ENCODE measurements at regions not wholly inside any gene's neighbourhood (a gene's known extent, or its start where the extent isn't known, plus 50 kb on each side); places are given as distances from the start of the nearest gene placed in this dataset.
"Not testable (repeated sequence)": the region's sequence is repeated elsewhere in the genome, so short reads cannot be mapped to it uniquely, and the experiment has no call there.

- TF ChIP-seq, protein P1, sequence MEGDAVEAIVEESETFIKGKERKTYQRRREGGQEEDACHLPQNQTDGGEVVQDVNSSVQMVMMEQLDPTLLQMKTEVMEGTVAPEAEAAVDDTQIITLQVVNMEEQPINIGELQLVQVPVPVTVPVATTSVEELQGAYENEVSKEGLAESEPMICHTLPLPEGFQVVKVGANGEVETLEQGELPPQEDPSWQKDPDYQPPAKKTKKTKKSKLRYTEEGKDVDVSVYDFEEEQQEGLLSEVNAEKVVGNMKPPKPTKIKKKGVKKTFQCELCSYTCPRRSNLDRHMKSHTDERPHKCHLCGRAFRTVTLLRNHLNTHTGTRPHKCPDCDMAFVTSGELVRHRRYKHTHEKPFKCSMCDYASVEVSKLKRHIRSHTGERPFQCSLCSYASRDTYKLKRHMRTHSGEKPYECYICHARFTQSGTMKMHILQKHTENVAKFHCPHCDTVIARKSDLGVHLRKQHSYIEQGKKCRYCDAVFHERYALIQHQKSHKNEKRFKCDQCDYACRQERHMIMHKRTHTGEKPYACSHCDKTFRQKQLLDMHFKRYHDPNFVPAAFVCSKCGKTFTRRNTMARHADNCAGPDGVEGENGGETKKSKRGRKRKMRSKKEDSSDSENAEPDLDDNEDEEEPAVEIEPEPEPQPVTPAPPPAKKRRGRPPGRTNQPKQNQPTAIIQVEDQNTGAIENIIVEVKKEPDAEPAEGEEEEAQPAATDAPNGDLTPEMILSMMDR (IDR thresholded peaks at IDR 0.05; ENCODE audit: insufficient read depth, low read length, severe bottlenecking), result peak; percentile 77
- peak; percentile 78 for DNase-seq (ENCODE audit: low read depth)
- Histone ChIP-seq H3K36me3 (ENCODE audit: control insufficient read depth, insufficient read depth, low read length) (no peaks in the 10 kb centered on the region), H3K27me3 (ENCODE audit: control insufficient read depth, insufficient read depth, low read length) (no peaks in the 10 kb centered on the region), H3K4me3 (ENCODE audit: low read depth, low read length) (no peak overlapping the region)
- peak; percentile 23 for FAIRE-seq
Observed at GRCh38 chr6:4253604-4254231, 118.3 kb upstream of the ECI2 start.

GRCh38 chr6:4252445-4252844 lies 117.1 kb upstream of the ECI2 start:
- H3K4me3 ChIP-seq (ENCODE audit: low read depth, low read length); H3K27me3 ChIP-seq (ENCODE audit: control insufficient read depth, insufficient read depth, low read length); DNase-seq (ENCODE audit: low read depth); H3K36me3 ChIP-seq (ENCODE audit: control insufficient read depth, insufficient read depth, low read length); FAIRE-seq: not testable (repeated sequence)

GRCh38 chr6:4250645-4251044 lies 115.3 kb upstream of the ECI2 start:
- H3K36me3 ChIP-seq (ENCODE audit: control insufficient read depth, insufficient read depth, low read length), result no peaks in the 10 kb centered on the region
- H3K4me3 ChIP-seq (ENCODE audit: low read depth, low read length), result no peak overlapping the region
- DNase-seq (ENCODE audit: low read depth), result no peak
- TF ChIP-seq, protein P1 (IDR thresholded peaks at IDR 0.05; ENCODE audit: insufficient read depth, low read length, severe bottlenecking), result no peak
- no peak for FAIRE-seq
- no peaks in the 10 kb centered on the region for H3K27me3 ChIP-seq (ENCODE audit: control insufficient read depth, insufficient read depth, low read length)

GRCh38 chr6:4243832-4244231 lies 108.5 kb upstream of the ECI2 start:
- not testable (repeated sequence) for FAIRE-seq; DNase-seq (ENCODE audit: low read depth); H3K4me3 ChIP-seq (ENCODE audit: low read depth, low read length); H3K36me3 ChIP-seq (ENCODE audit: control insufficient read depth, insufficient read depth, low read length); H3K27me3 ChIP-seq (ENCODE audit: control insufficient read depth, insufficient read depth, low read length)

DNA sequence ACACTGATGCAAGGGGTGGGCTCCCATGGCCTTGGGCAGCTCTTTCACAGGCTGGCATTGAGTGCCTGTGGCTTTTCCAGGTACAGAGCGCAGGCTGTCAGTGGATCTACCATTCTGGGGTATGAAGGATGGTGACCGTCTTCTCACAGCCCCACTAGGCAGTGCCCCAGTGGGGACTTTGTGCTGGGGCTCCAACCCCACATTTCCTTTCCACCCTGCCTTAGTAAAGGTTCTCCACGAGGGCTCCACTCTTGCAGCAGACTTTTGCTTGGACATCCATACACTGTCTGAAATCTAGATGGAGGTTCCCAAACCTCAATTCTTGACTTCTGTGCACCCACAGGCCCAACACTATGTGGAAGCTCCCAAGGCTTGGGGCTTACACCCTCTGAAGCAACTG lies 107.9 kb upstream of the ECI2 start:
- FAIRE-seq (no peak), DNase-seq (ENCODE audit: low read depth) (no peak)
- TF ChIP-seq, protein P1 (IDR thresholded peaks at IDR 0.05; ENCODE audit: insufficient read depth, low read length, severe bottlenecking), result no peak
- no peaks in the 10 kb centered on the region for H3K36me3 ChIP-seq (ENCODE audit: control insufficient read depth, insufficient read depth, low read length)
- no peaks in the 10 kb centered on the region for H3K27me3 ChIP-seq (ENCODE audit: control insufficient read depth, insufficient read depth, low read length)
- no peak overlapping the region for H3K4me3 ChIP-seq (ENCODE audit: low read depth, low read length)

DNA sequence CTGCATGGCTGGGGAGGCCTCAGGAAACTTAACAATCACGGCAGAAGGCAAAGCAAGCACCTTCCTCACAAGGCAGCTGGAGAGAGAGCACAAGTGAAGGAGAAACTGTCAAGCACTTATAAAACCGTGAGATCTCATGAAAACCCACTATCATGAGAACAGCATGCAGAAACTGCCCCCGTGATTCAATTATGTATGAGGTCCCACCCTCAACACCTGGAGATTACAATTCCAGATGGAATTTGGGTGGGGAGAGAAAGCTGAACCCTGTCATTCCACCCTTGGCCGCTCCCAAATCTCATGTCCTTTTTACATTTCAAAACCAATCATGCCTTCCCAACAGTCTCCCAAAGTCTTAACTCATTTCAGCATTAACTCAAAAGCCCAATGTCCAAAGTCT lies 107.2 kb upstream of the ECI2 start:
- no peak for FAIRE-seq
- H3K27me3 ChIP-seq (ENCODE audit: control insufficient read depth, insufficient read depth, low read length), result no peaks in the 10 kb centered on the region
- TF ChIP-seq, protein P1 (IDR thresholded peaks at IDR 0.05; ENCODE audit: insufficient read depth, low read length, severe bottlenecking), result no peak
- peak; percentile 24 for DNase-seq (ENCODE audit: low read depth)
- H3K36me3 ChIP-seq (ENCODE audit: control insufficient read depth, insufficient read depth, low read length), result no peaks in the 10 kb centered on the region
- H3K4me3 ChIP-seq (ENCODE audit: low read depth, low read length), result no peak overlapping the region

GRCh38 chr6:4240148-4240547 lies 104.8 kb upstream of the ECI2 start:
- no peak for FAIRE-seq
- Histone ChIP-seq H3K4me3 (ENCODE audit: low read depth, low read length) (no peak overlapping the region), H3K36me3 (ENCODE audit: control insufficient read depth, insufficient read depth, low read length) (no peaks in the 10 kb centered on the region), H3K27me3 (ENCODE audit: control insufficient read depth, insufficient read depth, low read length) (no peaks in the 10 kb centered on the region)
- TF ChIP-seq, protein P1 (IDR thresholded peaks at IDR 0.05; ENCODE audit: insufficient read depth, low read length, severe bottlenecking), result no peak
- DNase-seq (ENCODE audit: low read depth), result no peak

Data from bronchial epithelial cell (primary cell).